ENCODE measurements at regions not wholly inside any gene's neighbourhood (a gene's known extent, or its start where the extent isn't known, plus 50 kb on each side); places are given as distances from the start of the nearest gene placed in this dataset.

GRCh38 chr14:71343724-71344123 lies 436.5 kb downstream of the PCNX1 start:
- H3K36me3 ChIP-seq, result no peaks in the 10 kb centered on the region
- DNase-seq (no peak), ATAC-seq (no peak)
- intact Hi-C loops (cut with DNase I; ENCODE audit: low total_unique reads), result no loop called here
- no peaks in the 10 kb centered on the region for H3K27me3 ChIP-seq
- H3K9me3 ChIP-seq, result no peaks in the 10 kb centered on the region
- no peak for TF ChIP-seq CTCF (IDR thresholded peaks at IDR 0.05 in 4 of 5, conservative IDR thresholded peaks at IDR 0.05 in 1 of 5)
- TF ChIP-seq POLR2A (IDR thresholded peaks at IDR 0.05), result no peak
- in situ Hi-C loops (cut with MboI; ENCODE audit: low sequenced_read_pairs in 4 of 4), result no loop called here
- no peak overlapping the region for H3K27ac ChIP-seq
- no peaks in the 10 kb centered on the region for H3K4me1 ChIP-seq
- no peak overlapping the region for H3K4me3 ChIP-seq

GRCh38 chr14:71344506-71344905 lies 437.2 kb downstream of the PCNX1 start:
- TF ChIP-seq POLR2A (IDR thresholded peaks at IDR 0.05) (no peak), CTCF (IDR thresholded peaks at IDR 0.05 in 4 of 5, conservative IDR thresholded peaks at IDR 0.05 in 1 of 5) (no peak)
- Histone ChIP-seq H3K27ac (no peak overlapping the region), H3K4me1 (no peaks in the 10 kb centered on the region), H3K27me3 (no peaks in the 10 kb centered on the region), H3K4me3 (no peak overlapping the region), H3K9me3 (no peaks in the 10 kb centered on the region), H3K36me3 (no peaks in the 10 kb centered on the region)
- DNase-seq (no peak), ATAC-seq (no peak)
- intact Hi-C loops (cut with DNase I; ENCODE audit: low total_unique reads), result no loop called here
- in situ Hi-C loops (cut with MboI; ENCODE audit: low sequenced_read_pairs in 4 of 4), result no loop called here

GRCh38 chr14:71346685-71347084 lies 439.4 kb downstream of the PCNX1 start:
- no peaks in the 10 kb centered on the region for H3K36me3 ChIP-seq
- no peak overlapping the region for H3K27ac ChIP-seq
- DNase-seq, result no peak
- no peak for TF ChIP-seq POLR2A (IDR thresholded peaks at IDR 0.05)
- TF ChIP-seq CTCF (IDR thresholded peaks at IDR 0.05 in 4 of 5, conservative IDR thresholded peaks at IDR 0.05 in 1 of 5), result no peak
- ATAC-seq, result no peak
- no peaks in the 10 kb centered on the region for H3K27me3 ChIP-seq
- no peak overlapping the region for H3K4me3 ChIP-seq
- in situ Hi-C loops (cut with MboI; ENCODE audit: low sequenced_read_pairs in 4 of 4), result no loop called here
- intact Hi-C loops (cut with DNase I; ENCODE audit: low total_unique reads), result no loop called here
- H3K4me1 ChIP-seq, result no peaks in the 10 kb centered on the region
- H3K9me3 ChIP-seq, result no peaks in the 10 kb centered on the region

GRCh38 chr14:71348394-71348793 lies 441.1 kb downstream of the PCNX1 start:
- no peaks in the 10 kb centered on the region for H3K27me3 ChIP-seq
- in situ Hi-C loops (cut with MboI; ENCODE audit: low sequenced_read_pairs in 4 of 4), result no loop called here
- H3K27ac ChIP-seq, result no peak overlapping the region
- ATAC-seq, result no peak
- no peaks in the 10 kb centered on the region for H3K36me3 ChIP-seq
- TF ChIP-seq CTCF (IDR thresholded peaks at IDR 0.05 in 4 of 5, conservative IDR thresholded peaks at IDR 0.05 in 1 of 5), result no peak
- no peak for TF ChIP-seq POLR2A (IDR thresholded peaks at IDR 0.05)
- H3K9me3 ChIP-seq, result no peaks in the 10 kb centered on the region
- H3K4me3 ChIP-seq, result no peak overlapping the region
- DNase-seq, result no peak
- no peaks in the 10 kb centered on the region for H3K4me1 ChIP-seq
- intact Hi-C loops (cut with DNase I; ENCODE audit: low total_unique reads), result no loop called here

GRCh38 chr14:71348817-71349216 lies 441.6 kb downstream of the PCNX1 start:
- Histone ChIP-seq H3K27me3 (no peaks in the 10 kb centered on the region), H3K27ac (no peak overlapping the region), H3K9me3 (no peaks in the 10 kb centered on the region), H3K4me3 (no peak overlapping the region), H3K4me1 (no peaks in the 10 kb centered on the region), H3K36me3 (no peaks in the 10 kb centered on the region)
- DNase-seq (no peak), ATAC-seq (no peak)
- in situ Hi-C loops (cut with MboI; ENCODE audit: low sequenced_read_pairs in 4 of 4) (no loop called here), intact Hi-C loops (cut with DNase I; ENCODE audit: low total_unique reads) (no loop called here)
- TF ChIP-seq CTCF (IDR thresholded peaks at IDR 0.05 in 4 of 5, conservative IDR thresholded peaks at IDR 0.05 in 1 of 5) (no peak), POLR2A (IDR thresholded peaks at IDR 0.05) (no peak)

All from gastrocnemius medialis (tissue), 4 donors.